ENCODE measurements at regions not wholly inside any gene's neighbourhood (a gene's known extent, or its start where the extent isn't known, plus 50 kb on each side); places are given as distances from the start of the nearest gene placed in this dataset.

- TF ChIP-seq CTCF (IDR thresholded peaks at IDR 0.05; ENCODE audit: low read depth, low read length) (no peak), POLR2A (IDR thresholded peaks at IDR 0.05; ENCODE audit: extremely low read depth, insufficient read length) (no peak), MAX (IDR thresholded peaks at IDR 0.05; ENCODE audit: low read depth, low read length) (no peak)
Measured at GRCh38 chr12:24750263-24750662, 198.6 kb downstream of the BCAT1 start.

All from NB4 (cell line).